RWPE2 (cell line): ENCODE measurements at regions not wholly inside any gene's neighbourhood (a gene's known extent, or its start where the extent isn't known, plus 50 kb on each side); places are given as distances from the start of the nearest gene placed in this dataset.

Experiments
- ATAC-seq: fragments of 200-7000 bp; cut with Tn5 transposase; 3 replicates; pipeline ENCODE4 v1.9.1; 2021; ENCODE audit warnings: low read depth
- DNase-seq: peaks from one replicate; pipeline ENCODE4 v3.0.0-alpha.2; 2020; ENCODE audit warnings: low spot score
- H3K27ac ChIP-seq: fragments of 450-650 bp; 2 replicates; pipeline ENCODE4 v1.5.1; 2017; ENCODE audit warnings: mild to moderate bottlenecking; ENCODE audit not compliant: poor library complexity, severe bottlenecking
- H3K27me3 ChIP-seq: fragments of 250-450 bp; sonication (Bioruptor Pico); 2 replicates; pipeline ENCODE4 v1.5.1; 2021; ENCODE audit warnings: mild to moderate bottlenecking, moderate library complexity; ENCODE audit not compliant: insufficient read depth, poor library complexity, severe bottlenecking
- H3K36me3 ChIP-seq: fragments of 250-450 bp; sonication (Bioruptor Pico); 2 replicates; pipeline ENCODE4 v1.5.1; 2020; ENCODE audit warnings: low read depth, mild to moderate bottlenecking, moderate library complexity
- H3K4me1 ChIP-seq: fragments of 250-450 bp; sonication (Bioruptor Pico); 2 replicates; pipeline ENCODE4 v1.5.1; 2021; ENCODE audit warnings: mild to moderate bottlenecking, moderate library complexity; ENCODE audit not compliant: insufficient read depth, poor library complexity, severe bottlenecking
- H3K4me3 ChIP-seq: fragments of 250-450 bp; sonication (Bioruptor Pico); 2 replicates; pipeline ENCODE4 v1.5.1; 2021; ENCODE audit warnings: mild to moderate bottlenecking, moderate library complexity; ENCODE audit not compliant: severe bottlenecking
- H3K9me3 ChIP-seq: fragments of 250-450 bp; sonication (Bioruptor Pico); 2 replicates; pipeline ENCODE4 v1.5.1; 2021; ENCODE audit warnings: mild to moderate bottlenecking, moderate library complexity; ENCODE audit not compliant: severe bottlenecking
- CTCF ChIP-seq: fragments of 450-650 bp; IDR thresholded peaks from one replicate; pipeline ENCODE4 v1.5.1; 2017; ENCODE audit warnings: mild to moderate bottlenecking, moderate library complexity; ENCODE audit not compliant: poor library complexity, severe bottlenecking

DNA sequence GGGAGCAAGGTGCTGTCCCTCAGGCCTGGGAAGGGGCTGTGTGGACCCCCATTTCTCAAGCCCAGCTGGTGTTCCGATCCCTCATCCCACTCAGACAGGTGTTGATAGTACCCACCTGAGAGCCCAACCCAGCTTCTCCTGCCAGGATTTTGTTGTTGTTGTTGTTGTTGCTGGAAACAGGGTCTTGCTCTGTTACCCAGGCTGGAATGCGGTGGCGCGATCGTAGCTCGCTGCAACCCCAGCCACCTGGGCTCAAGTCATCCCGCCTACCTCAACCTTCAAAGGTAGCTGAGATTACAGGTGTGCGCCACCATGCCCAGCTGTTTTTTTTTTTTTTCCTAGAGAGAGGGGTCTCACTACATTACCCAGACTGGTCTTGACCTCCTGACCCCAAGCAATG is 209.9 kb downstream of the PHETA1 start:
- H3K27me3 ChIP-seq, result no peaks in the 10 kb centered on the region
- no peak for TF ChIP-seq CTCF
- H3K4me1 ChIP-seq, result no peaks in the 10 kb centered on the region
- H3K9me3 ChIP-seq, result no peaks in the 10 kb centered on the region
- ATAC-seq (no peak), DNase-seq (no peak)
- H3K27ac ChIP-seq, result no peak overlapping the region
- H3K36me3 ChIP-seq, result no peaks in the 10 kb centered on the region
- H3K4me3 ChIP-seq, result no peak overlapping the region

GRCh38 chr12:111157486-111157885 is 211.4 kb downstream of the PHETA1 start:
- TF ChIP-seq CTCF, result no peak

GRCh38 chr12:111156304-111156703 is 212.6 kb downstream of the PHETA1 start:
- Histone ChIP-seq H3K4me3 (no peak overlapping the region), H3K9me3 (no peaks in the 10 kb centered on the region), H3K27me3 (no peaks in the 10 kb centered on the region), H3K27ac (no peak overlapping the region), H3K36me3 (no peaks in the 10 kb centered on the region), H3K4me1 (no peaks in the 10 kb centered on the region)
- ATAC-seq, result peak; percentile 72; the same call in 1 of the 3 replicates
- TF ChIP-seq CTCF, result peak; percentile 26
- DNase-seq, result no peak

More at GRCh38 chr12:111157486-111157885, 211.4 kb downstream of the PHETA1 start:
- ATAC-seq (no peak), DNase-seq (no peak)
- Histone ChIP-seq H3K27me3 (no peaks in the 10 kb centered on the region), H3K36me3 (no peaks in the 10 kb centered on the region), H3K9me3 (no peaks in the 10 kb centered on the region), H3K27ac (no peak overlapping the region), H3K4me1 (no peaks in the 10 kb centered on the region), H3K4me3 (no peak overlapping the region)

DNA sequence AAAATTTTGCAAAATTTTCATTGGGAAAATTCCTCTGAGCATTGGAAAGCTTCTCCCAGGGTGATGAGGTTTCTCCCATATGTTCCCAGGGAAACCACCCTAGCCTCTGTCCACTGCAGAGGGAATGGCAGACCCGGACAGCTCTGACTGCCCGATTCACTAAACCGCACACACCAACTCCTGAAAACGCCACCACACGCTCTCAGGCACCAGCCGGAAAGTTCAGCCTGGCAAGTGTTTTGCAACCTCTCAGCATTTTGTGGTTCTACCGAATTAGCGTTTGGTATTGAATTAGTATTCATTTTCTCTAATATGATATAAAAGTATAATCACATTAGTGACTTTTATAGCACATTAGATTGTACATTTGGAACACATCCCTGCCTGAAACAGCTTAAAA is 213.4 kb downstream of the PHETA1 start:
- H3K4me3 ChIP-seq, result no peak overlapping the region
- H3K36me3 ChIP-seq, result no peaks in the 10 kb centered on the region
- no peak for ATAC-seq
- no peaks in the 10 kb centered on the region for H3K9me3 ChIP-seq
- H3K4me1 ChIP-seq, result no peaks in the 10 kb centered on the region
- no peak for TF ChIP-seq CTCF
- no peak for DNase-seq
- no peaks in the 10 kb centered on the region for H3K27me3 ChIP-seq
- H3K27ac ChIP-seq, result no peak overlapping the region

DNA sequence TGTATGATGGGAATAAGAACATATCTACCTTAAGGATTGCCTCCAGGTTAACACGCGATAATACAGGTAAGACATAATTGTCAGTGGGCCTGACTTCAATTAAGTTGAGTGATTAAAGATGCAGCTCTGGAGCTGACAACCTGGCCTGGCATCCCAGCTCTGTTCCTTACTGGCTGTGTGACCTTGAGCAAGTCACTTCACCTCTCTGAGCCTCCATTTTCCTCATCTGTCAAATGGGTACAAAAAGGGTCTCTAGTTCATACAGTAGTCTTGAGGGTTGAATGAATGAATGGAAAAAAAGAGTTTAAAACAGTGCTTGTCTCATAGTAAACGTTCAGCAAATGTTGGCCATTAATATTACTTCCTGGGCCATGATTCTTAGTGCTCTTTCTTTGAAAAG is 213.9 kb downstream of the PHETA1 start:
- Histone ChIP-seq H3K27ac (no peak overlapping the region), H3K4me3 (no peak overlapping the region), H3K4me1 (no peaks in the 10 kb centered on the region), H3K36me3 (no peaks in the 10 kb centered on the region), H3K27me3 (no peaks in the 10 kb centered on the region), H3K9me3 (no peaks in the 10 kb centered on the region)
- DNase-seq, result no peak
- no peak for ATAC-seq
- no peak for TF ChIP-seq CTCF
